ENCODE measurements at regions not wholly inside any gene's neighbourhood (a gene's known extent, or its start where the extent isn't known, plus 50 kb on each side); places are given as distances from the start of the nearest gene placed in this dataset.

DNA sequence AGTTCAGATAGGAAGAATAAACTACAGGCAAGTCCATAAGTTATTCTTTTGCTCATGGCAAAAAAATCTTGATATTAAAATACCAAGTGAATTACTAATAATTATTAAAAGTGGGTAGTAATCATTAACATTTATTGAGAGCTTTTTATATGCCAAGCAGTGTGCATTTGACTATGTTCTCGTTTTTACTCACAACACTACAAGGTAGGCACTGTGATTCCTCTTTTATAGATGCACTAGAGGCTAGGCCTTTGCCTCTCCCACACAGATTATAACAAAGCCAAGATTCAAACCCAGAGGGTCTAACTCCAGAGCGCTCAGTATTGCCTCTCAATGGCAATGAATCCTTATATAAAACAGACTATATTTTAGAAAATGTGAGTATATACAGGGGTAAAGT is 254.2 kb downstream of the NAF1 start:
- Histone ChIP-seq H3K4me1 (no peaks in the 10 kb centered on the region), H3K27me3 (no peaks in the 10 kb centered on the region), H3K27ac (no peak overlapping the region), H3K36me3 (no peaks in the 10 kb centered on the region), H3K4me3 (no peak overlapping the region), H3K9me3 (peaks cover 0 to 9% of the 10 kb centered on the region in 2 donors)
- TF ChIP-seq, protein P1, sequence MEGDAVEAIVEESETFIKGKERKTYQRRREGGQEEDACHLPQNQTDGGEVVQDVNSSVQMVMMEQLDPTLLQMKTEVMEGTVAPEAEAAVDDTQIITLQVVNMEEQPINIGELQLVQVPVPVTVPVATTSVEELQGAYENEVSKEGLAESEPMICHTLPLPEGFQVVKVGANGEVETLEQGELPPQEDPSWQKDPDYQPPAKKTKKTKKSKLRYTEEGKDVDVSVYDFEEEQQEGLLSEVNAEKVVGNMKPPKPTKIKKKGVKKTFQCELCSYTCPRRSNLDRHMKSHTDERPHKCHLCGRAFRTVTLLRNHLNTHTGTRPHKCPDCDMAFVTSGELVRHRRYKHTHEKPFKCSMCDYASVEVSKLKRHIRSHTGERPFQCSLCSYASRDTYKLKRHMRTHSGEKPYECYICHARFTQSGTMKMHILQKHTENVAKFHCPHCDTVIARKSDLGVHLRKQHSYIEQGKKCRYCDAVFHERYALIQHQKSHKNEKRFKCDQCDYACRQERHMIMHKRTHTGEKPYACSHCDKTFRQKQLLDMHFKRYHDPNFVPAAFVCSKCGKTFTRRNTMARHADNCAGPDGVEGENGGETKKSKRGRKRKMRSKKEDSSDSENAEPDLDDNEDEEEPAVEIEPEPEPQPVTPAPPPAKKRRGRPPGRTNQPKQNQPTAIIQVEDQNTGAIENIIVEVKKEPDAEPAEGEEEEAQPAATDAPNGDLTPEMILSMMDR (IDR thresholded peaks at IDR 0.05) = no peak
- TF ChIP-seq POLR2A (IDR thresholded peaks at IDR 0.05) = no peak
- DNase-seq = no peak
- intact Hi-C loops (cut with DNase I; ENCODE audit: low total_unique reads) = no loop called here

DNA sequence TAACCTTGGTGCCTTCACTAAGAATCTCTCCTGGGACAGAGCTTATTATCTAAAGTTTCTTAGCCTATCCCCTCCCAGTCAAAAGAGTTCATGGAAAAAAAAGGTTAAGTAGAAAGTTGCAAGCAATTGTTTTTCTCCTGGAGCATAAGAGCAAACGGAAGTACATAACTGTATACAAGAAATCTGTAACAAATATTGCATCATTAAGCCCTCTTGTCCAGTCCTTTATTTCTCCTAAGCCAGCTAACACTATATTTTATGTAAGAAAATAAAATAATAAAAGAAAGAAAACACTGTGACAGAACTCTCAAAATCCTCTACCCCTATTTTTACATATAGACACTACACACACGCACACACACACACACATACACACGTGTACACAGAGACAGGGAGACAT is 255.3 kb downstream of the NAF1 start:
- no peak for DNase-seq
- Histone ChIP-seq H3K4me1 (no peaks in the 10 kb centered on the region), H3K27ac (no peak overlapping the region), H3K36me3 (no peaks in the 10 kb centered on the region), H3K27me3 (no peaks in the 10 kb centered on the region), H3K4me3 (no peak overlapping the region), H3K9me3 (peaks cover 0 to 9% of the 10 kb centered on the region in 2 donors)
- TF ChIP-seq POLR2A (IDR thresholded peaks at IDR 0.05) = no peak
- TF ChIP-seq, protein P1 (IDR thresholded peaks at IDR 0.05) = no peak
- intact Hi-C loops (cut with DNase I; ENCODE audit: low total_unique reads) = no loop called here

DNA sequence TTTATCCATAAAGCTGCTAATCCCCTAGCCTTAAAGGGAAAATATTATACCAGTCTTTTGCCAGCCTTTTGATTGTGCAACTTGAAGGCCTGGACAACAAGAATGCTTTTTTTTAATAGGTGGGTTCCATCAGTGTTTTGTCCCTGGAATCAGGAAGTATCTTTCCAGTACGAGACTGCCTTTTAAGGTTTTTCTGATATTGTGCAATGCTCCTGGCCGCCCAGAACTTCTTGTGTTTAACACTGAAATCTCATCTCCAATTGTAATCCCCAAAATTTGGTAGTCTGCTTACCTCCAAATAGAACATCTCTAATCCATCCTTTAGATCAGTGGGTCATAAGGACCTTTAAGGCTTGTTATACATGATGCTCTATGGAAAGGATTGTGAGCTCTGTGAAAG is 256.7 kb downstream of the NAF1 start:
- TF ChIP-seq, protein P1 (IDR thresholded peaks at IDR 0.05) = no peak
- TF ChIP-seq POLR2A (IDR thresholded peaks at IDR 0.05) = no peak
- Histone ChIP-seq H3K27me3 (no peaks in the 10 kb centered on the region), H3K27ac (no peak overlapping the region), H3K4me1 (no peaks in the 10 kb centered on the region), H3K36me3 (no peaks in the 10 kb centered on the region), H3K9me3 (no peaks in the 10 kb centered on the region), H3K4me3 (no peak overlapping the region)
- no peak for DNase-seq
- intact Hi-C loops (cut with DNase I; ENCODE audit: low total_unique reads) = no loop called here

DNA sequence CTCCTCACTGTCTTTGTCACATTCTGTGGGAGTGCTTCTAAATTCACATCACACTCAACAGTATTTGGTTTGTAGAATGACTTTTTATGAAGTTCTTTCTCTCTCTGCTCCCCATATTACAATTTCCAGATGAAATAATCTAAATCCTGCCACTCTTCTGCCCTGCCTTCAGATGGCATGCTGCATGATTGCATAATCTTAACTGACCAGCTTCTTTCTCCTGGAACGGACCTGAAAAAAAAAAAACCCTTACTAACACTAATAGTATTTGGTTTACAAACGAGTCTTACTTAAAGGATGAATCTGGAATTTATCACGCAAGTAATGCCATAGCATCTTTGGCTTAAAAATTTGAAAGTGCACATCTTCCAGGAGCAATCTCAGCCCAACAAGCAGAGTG is 272.3 kb downstream of the NAF1 start:
- Histone ChIP-seq H3K4me3 (no peak overlapping the region), H3K4me1 (no peaks in the 10 kb centered on the region), H3K36me3 (no peaks in the 10 kb centered on the region), H3K27ac (no peak overlapping the region), H3K27me3 (no peaks in the 10 kb centered on the region), H3K9me3 (no peaks in the 10 kb centered on the region)
- intact Hi-C loops (cut with DNase I; ENCODE audit: low total_unique reads) = no loop called here
- no peak for TF ChIP-seq POLR2A (IDR thresholded peaks at IDR 0.05)
- TF ChIP-seq, protein P1 (IDR thresholded peaks at IDR 0.05) = no peak
- DNase-seq = no peak

DNA sequence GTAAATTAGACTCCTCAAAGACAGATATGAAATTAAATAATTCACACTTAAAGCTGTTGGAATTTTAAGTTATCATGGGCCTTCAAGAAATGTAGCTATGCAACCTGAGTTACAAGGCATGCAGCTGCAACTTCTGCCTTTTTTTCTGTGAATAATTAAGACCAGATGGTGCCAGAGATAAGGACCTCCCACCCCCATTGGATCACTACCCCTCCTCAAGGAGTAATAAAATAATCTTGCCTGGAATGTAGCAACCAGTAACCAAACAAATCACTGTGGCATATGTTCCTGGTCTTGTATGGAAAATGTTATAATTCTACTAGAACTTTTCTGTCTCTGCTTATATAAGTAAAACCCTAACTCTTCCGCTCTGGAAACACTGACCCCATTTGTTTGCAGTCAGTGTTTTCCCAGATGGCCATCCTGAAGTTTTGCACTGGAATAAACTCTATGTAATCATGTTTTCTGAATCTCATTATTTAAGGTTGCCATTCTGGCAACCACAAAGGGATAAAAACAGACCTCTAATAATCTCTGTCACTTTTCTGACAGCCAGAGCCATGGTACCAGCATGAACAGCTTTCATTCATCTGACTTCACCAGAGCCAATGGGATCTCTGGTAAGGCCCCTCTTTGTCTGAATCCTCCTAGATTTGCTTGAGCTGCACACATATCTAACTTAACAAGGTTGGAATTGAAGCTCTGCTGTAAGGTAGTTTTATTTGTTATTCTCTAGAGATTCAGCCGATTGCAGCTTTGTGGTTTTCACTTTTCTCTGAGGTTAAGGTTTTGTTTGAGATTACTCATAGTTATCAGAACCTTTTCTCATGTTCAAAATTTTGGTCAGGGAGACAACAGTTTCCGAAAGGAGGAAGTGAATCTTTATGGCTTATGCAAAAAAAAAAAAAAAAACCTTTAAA is 274.6 kb downstream of the NAF1 start:
- Histone ChIP-seq H3K4me3 (no peak overlapping the region), H3K9me3 (no peaks in the 10 kb centered on the region), H3K27ac (no peak overlapping the region), H3K36me3 (no peaks in the 10 kb centered on the region), H3K27me3 (no peaks in the 10 kb centered on the region), H3K4me1 (no peaks in the 10 kb centered on the region)
- TF ChIP-seq, protein P1 (IDR thresholded peaks at IDR 0.05) = no peak
- TF ChIP-seq POLR2A (IDR thresholded peaks at IDR 0.05) = no peak
- no peak for DNase-seq
- intact Hi-C loops (cut with DNase I; ENCODE audit: low total_unique reads) = no loop called here

All from uterus (tissue), 3 donors.